ENCODE measurements at regions not wholly inside any gene's neighbourhood (a gene's known extent, or its start where the extent isn't known, plus 50 kb on each side); places are given as distances from the start of the nearest gene placed in this dataset.

DNA sequence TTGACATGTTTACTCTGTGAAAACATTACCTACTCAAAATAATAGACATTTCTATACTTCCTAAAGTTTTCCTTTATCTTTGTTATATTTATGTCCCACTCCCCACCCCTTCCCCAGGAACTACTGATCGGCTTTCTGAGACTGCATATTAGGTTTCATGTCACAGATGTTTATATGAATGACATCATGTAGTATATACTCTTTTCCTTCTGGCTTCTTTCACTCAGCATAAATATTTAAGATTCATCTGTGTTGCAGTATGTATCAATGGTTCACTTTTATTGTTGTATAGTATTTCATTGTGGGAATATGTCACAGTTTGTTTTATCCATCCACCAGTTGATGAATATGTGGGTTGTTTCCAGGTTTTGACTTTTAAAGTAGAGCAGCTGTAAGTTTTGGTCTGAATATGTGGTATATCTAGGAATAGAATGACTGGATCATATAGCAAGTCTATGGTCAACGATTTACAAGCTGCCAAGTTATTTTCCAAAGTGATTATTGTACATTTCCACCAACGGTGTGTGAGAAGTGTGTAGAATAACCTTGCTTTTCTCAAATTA lies 73.8 kb upstream of the CAV2 start:
- H3K9me3 ChIP-seq (ENCODE audit: control insufficient read depth in 5 of 5, low read length in 5 of 5), result no peaks in the 10 kb centered on the region
- H3K27me3 ChIP-seq (ENCODE audit: control insufficient read depth in 5 of 5, insufficient read depth in 4 of 5, low read length in 5 of 5), result no peaks in the 10 kb centered on the region
- no peaks in the 10 kb centered on the region for H3K36me3 ChIP-seq (ENCODE audit: control insufficient read depth in 5 of 5, insufficient read depth in 5 of 5, low read length in 5 of 5)
- peaks cover 0 to 27% (median 10%) of the 10 kb centered on the region in 5 donors for H3K4me1 ChIP-seq (ENCODE audit: control insufficient read depth in 5 of 5, insufficient read depth in 5 of 5, low read length in 5 of 5)
- peak overlapping the region; percentile 46 for H3K27ac ChIP-seq (ENCODE audit: low read depth, low read length)
- no peak overlapping the region for H3K9ac ChIP-seq (ENCODE audit: low read length in 5 of 5)
- H3K4me3 ChIP-seq (ENCODE audit: low read depth in 1 of 5, low read length in 5 of 5), result no peak overlapping the region

DNA sequence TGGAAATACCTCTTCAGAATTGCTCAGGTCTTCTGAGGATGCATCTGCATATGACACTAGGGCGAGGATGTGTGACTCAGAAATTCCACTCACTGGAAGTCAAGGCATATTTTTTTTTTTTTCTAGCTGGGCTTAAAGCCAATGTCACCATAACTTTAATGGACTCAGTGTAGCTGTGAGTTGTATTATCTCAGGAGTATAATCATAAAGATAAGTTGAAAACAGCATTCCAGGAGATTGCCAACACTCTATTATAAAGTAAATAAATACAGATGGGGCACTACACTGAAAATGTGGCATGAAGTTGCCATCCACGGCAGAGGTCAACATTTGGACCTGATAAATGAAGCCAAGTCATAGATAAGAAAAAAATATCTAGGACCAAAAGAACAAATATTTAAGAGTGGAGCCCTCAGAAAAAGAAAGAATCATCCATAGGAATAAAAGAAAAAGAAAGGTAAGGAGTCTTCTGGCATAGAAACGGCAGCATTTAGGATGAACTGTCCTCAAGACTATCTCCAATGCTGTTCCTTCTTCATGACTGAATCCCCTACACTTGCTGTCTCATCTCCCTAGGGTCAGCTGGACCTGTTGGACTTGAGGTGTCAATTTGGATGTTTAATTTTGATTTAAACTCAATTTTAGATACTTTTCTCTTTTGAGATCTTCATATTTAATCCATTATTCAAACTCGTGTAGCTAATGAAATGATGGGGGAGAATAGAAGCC lies 72.9 kb upstream of the CAV2 start:
- H3K4me1 ChIP-seq (ENCODE audit: control insufficient read depth in 5 of 5, insufficient read depth in 5 of 5, low read length in 5 of 5), result peaks cover 0 to 27% (median 10%) of the 10 kb centered on the region in 5 donors
- H3K27ac ChIP-seq (ENCODE audit: low read depth, low read length), result peak overlapping the region; percentile 57

DNA sequence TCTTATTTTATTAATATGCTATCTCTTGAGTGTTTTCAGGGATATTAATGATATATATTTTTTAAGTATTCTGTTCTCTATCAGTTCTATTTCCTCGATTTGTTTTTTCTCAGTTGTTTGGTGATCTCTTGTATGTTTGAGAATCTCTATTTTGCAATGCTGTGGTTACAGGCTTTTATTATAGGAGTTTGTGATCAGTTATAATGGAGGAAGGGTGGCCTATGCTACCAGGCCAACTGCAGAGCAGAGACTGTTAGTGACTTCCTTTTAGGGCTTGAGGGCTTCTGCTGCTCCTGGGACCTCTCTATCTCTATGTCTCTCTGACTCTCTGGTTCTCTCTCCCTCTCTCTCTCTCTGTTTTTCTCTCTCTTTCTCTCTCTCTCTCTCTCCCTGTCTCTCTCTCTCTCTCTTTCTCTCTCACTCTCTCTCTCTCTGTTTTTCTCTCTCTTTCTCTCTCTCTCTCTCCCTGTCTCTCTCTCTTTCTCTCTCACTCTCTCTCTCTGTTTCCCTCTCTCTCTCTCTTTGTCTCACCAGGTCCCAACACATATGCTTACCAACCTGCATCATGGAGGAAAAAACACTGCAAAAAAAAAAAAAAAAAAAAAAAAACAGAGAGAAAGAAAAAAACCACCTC lies 69.4 kb upstream of the CAV2 start:
- Histone ChIP-seq H3K36me3 (ENCODE audit: control insufficient read depth in 5 of 5, insufficient read depth in 5 of 5, low read length in 5 of 5) (no peaks in the 10 kb centered on the region), H3K9me3 (ENCODE audit: control insufficient read depth in 5 of 5, low read length in 5 of 5) (no peaks in the 10 kb centered on the region), H3K4me3 (ENCODE audit: low read depth in 1 of 5, low read length in 5 of 5) (no peak overlapping the region), H3K27me3 (ENCODE audit: control insufficient read depth in 5 of 5, insufficient read depth in 4 of 5, low read length in 5 of 5) (no peaks in the 10 kb centered on the region), H3K4me1 (ENCODE audit: control insufficient read depth in 5 of 5, insufficient read depth in 5 of 5, low read length in 5 of 5) (peaks cover 3 to 21% (median 17%) of the 10 kb centered on the region in 5 donors), H3K9ac (ENCODE audit: low read length in 5 of 5) (no peak overlapping the region), H3K27ac (ENCODE audit: low read depth, low read length) (peak overlapping the region; percentile 12)

More for the DNA sequence above, 72.9 kb upstream of the CAV2 start:
- Histone ChIP-seq H3K36me3 (ENCODE audit: control insufficient read depth in 5 of 5, insufficient read depth in 5 of 5, low read length in 5 of 5) (no peaks in the 10 kb centered on the region), H3K27me3 (ENCODE audit: control insufficient read depth in 5 of 5, insufficient read depth in 4 of 5, low read length in 5 of 5) (no peaks in the 10 kb centered on the region), H3K9me3 (ENCODE audit: control insufficient read depth in 5 of 5, low read length in 5 of 5) (no peaks in the 10 kb centered on the region), H3K9ac (ENCODE audit: low read length in 5 of 5) (no peak overlapping the region), H3K4me3 (ENCODE audit: low read depth in 1 of 5, low read length in 5 of 5) (no peak overlapping the region)

DNA sequence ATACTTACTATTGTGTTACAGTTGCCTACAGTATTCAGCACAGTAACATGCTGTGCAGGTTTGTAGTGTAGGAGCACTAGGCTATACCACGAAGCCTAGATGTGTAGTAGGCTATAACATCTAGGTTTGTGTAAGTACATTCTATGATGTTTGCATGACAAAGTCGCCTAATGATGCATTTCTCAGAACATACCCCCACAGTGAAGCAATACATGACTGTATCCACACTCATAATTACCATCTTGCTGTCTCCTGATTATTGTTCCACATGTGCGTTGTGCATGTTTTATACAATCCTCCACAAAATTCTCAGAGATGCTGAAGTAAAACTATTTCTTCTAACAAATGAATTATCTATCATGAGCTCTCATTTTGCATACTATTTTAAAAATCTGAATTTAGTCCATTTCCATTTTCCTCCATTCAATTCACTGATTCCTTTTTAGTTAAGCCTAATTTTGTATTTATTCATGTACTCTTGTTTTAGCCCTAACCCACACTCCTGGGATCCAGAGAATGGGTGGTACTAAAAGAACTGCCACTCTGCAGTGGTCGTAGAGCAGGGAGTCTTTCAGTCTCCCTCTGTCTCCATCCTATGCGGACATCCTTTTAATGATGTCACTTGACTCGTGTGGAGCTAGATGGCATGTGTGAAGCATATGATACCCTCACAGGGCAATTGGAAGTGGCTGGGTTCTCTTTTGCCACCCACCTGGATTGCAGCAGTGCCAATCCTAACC lies 67.6 kb upstream of the CAV2 start:
- Histone ChIP-seq H3K4me1 (ENCODE audit: control insufficient read depth in 5 of 5, insufficient read depth in 5 of 5, low read length in 5 of 5) (peaks cover 3 to 14% (median 12%) of the 10 kb centered on the region in 5 donors), H3K36me3 (ENCODE audit: control insufficient read depth in 5 of 5, insufficient read depth in 5 of 5, low read length in 5 of 5) (no peaks in the 10 kb centered on the region), H3K27me3 (ENCODE audit: control insufficient read depth in 5 of 5, insufficient read depth in 4 of 5, low read length in 5 of 5) (no peaks in the 10 kb centered on the region), H3K27ac (ENCODE audit: low read depth, low read length) (peak overlapping the region; percentile 76), H3K4me3 (ENCODE audit: low read depth in 1 of 5, low read length in 5 of 5) (no peak overlapping the region), H3K9me3 (ENCODE audit: control insufficient read depth in 5 of 5, low read length in 5 of 5) (no peaks in the 10 kb centered on the region), H3K9ac (ENCODE audit: low read length in 5 of 5) (no peak overlapping the region)

DNA sequence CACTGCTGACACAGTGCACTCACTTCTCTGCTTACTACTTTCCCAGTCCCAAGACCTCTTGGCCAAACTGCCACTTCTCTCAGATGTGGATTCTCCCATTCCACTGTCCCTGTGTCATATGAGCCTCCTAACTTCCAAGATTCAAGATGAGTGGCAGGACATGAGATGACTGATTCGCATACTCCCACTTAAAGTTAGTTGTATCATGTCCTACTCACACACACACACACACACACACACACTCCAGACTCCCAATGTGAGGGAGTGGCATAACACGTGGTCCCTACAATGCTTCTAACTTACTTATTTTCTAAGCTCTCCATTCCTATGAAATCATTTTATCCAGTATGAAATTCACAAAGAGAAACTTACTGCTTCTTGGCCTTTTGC lies 67.0 kb upstream of the CAV2 start:
- Histone ChIP-seq H3K27ac (ENCODE audit: low read depth, low read length) (peak overlapping the region; percentile 76), H3K9ac (ENCODE audit: low read length in 5 of 5) (peak overlapping the region in 1 of 5 donors; percentile 17), H3K36me3 (ENCODE audit: control insufficient read depth in 5 of 5, insufficient read depth in 5 of 5, low read length in 5 of 5) (no peaks in the 10 kb centered on the region), H3K9me3 (ENCODE audit: control insufficient read depth in 5 of 5, low read length in 5 of 5) (no peaks in the 10 kb centered on the region), H3K4me1 (ENCODE audit: control insufficient read depth in 5 of 5, insufficient read depth in 5 of 5, low read length in 5 of 5) (peaks cover 3 to 14% (median 12%) of the 10 kb centered on the region in 5 donors), H3K27me3 (ENCODE audit: control insufficient read depth in 5 of 5, insufficient read depth in 4 of 5, low read length in 5 of 5) (no peaks in the 10 kb centered on the region), H3K4me3 (ENCODE audit: low read depth in 1 of 5, low read length in 5 of 5) (peak overlapping the region in 1 of 5 donors; percentile 9)

DNA sequence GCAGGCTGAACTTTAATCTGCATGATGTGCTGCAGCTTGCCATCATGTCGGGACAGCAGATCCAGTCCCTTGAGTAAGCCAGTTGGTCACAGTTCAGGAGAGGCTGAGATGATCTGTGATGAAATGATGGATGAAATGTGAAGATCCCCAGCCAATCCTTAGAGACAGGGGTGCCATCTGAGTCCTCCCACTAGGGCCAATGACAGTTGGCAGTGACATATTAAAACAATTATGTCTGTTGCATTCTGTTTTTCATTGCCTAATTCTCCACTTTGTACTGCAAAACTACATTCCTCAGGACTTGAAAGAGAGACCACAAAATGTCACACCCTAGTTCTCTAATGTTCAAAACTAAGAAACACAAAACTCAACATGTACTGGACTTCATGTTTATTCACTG lies 66.3 kb upstream of the CAV2 start:
- H3K27ac ChIP-seq (ENCODE audit: low read depth, low read length), result peak overlapping the region; percentile 76
- no peaks in the 10 kb centered on the region for H3K36me3 ChIP-seq (ENCODE audit: control insufficient read depth in 5 of 5, insufficient read depth in 5 of 5, low read length in 5 of 5)
- peak overlapping the region in 1 of 5 donors; percentile 9 for H3K4me3 ChIP-seq (ENCODE audit: low read depth in 1 of 5, low read length in 5 of 5)
- H3K9me3 ChIP-seq (ENCODE audit: control insufficient read depth in 5 of 5, low read length in 5 of 5), result no peaks in the 10 kb centered on the region
- no peaks in the 10 kb centered on the region for H3K27me3 ChIP-seq (ENCODE audit: control insufficient read depth in 5 of 5, insufficient read depth in 4 of 5, low read length in 5 of 5)
- H3K9ac ChIP-seq (ENCODE audit: low read length in 5 of 5), result no peak overlapping the region
- H3K4me1 ChIP-seq (ENCODE audit: control insufficient read depth in 5 of 5, insufficient read depth in 5 of 5, low read length in 5 of 5), result peaks cover 3 to 14% (median 12%) of the 10 kb centered on the region in 5 donors

DNA sequence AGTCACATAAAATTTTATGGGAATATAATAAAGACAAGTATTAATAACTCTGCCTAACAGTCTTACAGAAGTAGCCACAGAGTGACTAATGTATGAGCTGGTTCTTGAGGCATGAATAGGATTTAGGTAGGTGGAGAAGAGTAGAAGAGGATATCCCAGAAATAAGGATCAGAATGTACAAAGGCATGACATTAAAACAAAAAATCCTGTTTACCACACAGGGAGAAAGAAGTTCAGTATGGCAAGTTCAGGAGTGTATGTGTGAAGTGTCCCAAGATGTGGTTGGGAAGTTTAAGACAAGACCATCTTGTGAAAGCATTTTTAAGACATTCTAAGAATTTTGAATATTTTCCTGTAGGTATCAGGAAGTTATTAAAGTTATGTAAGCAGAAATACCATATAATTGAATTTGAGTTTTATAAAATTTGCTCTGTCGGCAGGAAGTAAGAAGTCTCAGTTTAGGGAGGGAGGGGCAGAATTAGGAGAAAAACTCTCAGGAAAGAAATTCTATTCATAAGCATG lies 64.7 kb upstream of the CAV2 start:
- no peaks in the 10 kb centered on the region for H3K36me3 ChIP-seq (ENCODE audit: control insufficient read depth in 5 of 5, insufficient read depth in 5 of 5, low read length in 5 of 5)
- H3K4me3 ChIP-seq (ENCODE audit: low read depth in 1 of 5, low read length in 5 of 5), result no peak overlapping the region
- no peak overlapping the region for H3K9ac ChIP-seq (ENCODE audit: low read length in 5 of 5)

DNA sequence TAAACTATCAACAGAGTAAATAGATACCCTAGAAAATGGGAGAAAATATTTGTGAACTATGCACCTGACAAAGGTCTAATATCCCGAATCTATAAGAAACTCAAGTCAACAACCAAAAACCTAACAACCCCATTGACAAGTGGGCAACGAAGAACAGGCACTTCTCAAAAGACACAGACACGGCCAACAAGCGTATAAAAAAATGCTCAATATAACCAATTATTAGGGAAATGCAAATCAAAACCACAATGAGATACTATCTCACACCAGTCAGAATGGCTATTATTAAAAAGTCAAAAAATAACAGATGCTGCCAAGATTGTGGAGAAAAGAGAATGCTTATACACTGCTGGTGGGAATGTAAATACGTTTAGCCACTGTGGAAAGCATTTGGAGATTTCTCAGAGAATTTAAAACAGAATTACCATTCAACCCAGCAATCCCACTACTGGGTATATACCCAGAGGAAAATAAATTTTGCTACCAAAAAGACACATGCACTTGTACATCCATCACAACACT lies 63.2 kb upstream of the CAV2 start:
- no peak overlapping the region for H3K4me3 ChIP-seq (ENCODE audit: low read depth in 1 of 5, low read length in 5 of 5)
- H3K9me3 ChIP-seq (ENCODE audit: control insufficient read depth in 5 of 5, low read length in 5 of 5), result no peaks in the 10 kb centered on the region
- no peaks in the 10 kb centered on the region for H3K27me3 ChIP-seq (ENCODE audit: control insufficient read depth in 5 of 5, insufficient read depth in 4 of 5, low read length in 5 of 5)
- H3K36me3 ChIP-seq (ENCODE audit: control insufficient read depth in 5 of 5, insufficient read depth in 5 of 5, low read length in 5 of 5), result no peaks in the 10 kb centered on the region
- H3K9ac ChIP-seq (ENCODE audit: low read length in 5 of 5), result no peak overlapping the region
- peaks cover 3 to 28% (median 23%) of the 10 kb centered on the region in 5 donors for H3K4me1 ChIP-seq (ENCODE audit: control insufficient read depth in 5 of 5, insufficient read depth in 5 of 5, low read length in 5 of 5)
- H3K27ac ChIP-seq (ENCODE audit: low read depth, low read length), result no peak overlapping the region

More for the DNA sequence above, 64.7 kb upstream of the CAV2 start:
- H3K27ac ChIP-seq (ENCODE audit: low read depth, low read length), result no peak overlapping the region
- no peaks in the 10 kb centered on the region for H3K27me3 ChIP-seq (ENCODE audit: control insufficient read depth in 5 of 5, insufficient read depth in 4 of 5, low read length in 5 of 5)
- no peaks in the 10 kb centered on the region for H3K9me3 ChIP-seq (ENCODE audit: control insufficient read depth in 5 of 5, low read length in 5 of 5)
- peaks cover 3 to 19% (median 16%) of the 10 kb centered on the region in 5 donors for H3K4me1 ChIP-seq (ENCODE audit: control insufficient read depth in 5 of 5, insufficient read depth in 5 of 5, low read length in 5 of 5)

DNA sequence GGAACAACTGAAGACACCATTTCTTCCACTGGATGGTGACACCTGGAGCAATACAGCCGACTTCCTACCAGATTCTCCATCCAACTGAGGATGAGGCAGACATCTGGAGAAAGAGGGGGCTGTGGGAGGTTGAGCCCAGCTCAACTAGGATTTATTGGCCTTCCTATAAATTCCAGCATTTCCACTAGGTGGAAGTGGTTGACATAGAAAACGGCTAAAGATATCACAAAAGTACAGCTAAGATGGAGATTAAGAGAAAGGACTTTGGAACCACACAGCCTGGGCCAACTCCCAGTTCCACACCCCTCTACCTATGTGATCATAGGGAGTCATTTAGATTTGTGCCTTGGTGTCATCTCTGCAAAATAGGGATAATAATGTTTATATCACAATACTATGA lies 61.3 kb upstream of the CAV2 start:
- Histone ChIP-seq H3K9ac (ENCODE audit: low read length in 5 of 5) (peak overlapping the region in 1 of 5 donors; percentile 10), H3K9me3 (ENCODE audit: control insufficient read depth in 5 of 5, low read length in 5 of 5) (no peaks in the 10 kb centered on the region), H3K27me3 (ENCODE audit: control insufficient read depth in 5 of 5, insufficient read depth in 4 of 5, low read length in 5 of 5) (no peaks in the 10 kb centered on the region), H3K36me3 (ENCODE audit: control insufficient read depth in 5 of 5, insufficient read depth in 5 of 5, low read length in 5 of 5) (no peaks in the 10 kb centered on the region), H3K27ac (ENCODE audit: low read depth, low read length) (peak overlapping the region; percentile 25), H3K4me1 (ENCODE audit: control insufficient read depth in 5 of 5, insufficient read depth in 5 of 5, low read length in 5 of 5) (peaks cover 0 to 20% (median 15%) of the 10 kb centered on the region in 5 donors), H3K4me3 (ENCODE audit: low read depth in 1 of 5, low read length in 5 of 5) (no peak overlapping the region)

Measured in subcutaneous abdominal adipose tissue (tissue), 5 donors.